SK-N-MC (cell line): ENCODE measurements at regions not wholly inside any gene's neighbourhood (a gene's known extent, or its start where the extent isn't known, plus 50 kb on each side); places are given as distances from the start of the nearest gene placed in this dataset.

Experiments
- EZH2 ChIP-seq: fragments of 200-600 bp; sonication (generic); IDR thresholded peaks from one replicate; pipeline ENCODE4 v1.6.1; 2017; ENCODE audit warnings: antibody characterized with exemption
- POLR2AphosphoS5 ChIP-seq: IDR thresholded peaks from 2 replicates; pipeline ENCODE4 v1.6.1; 2012; ENCODE audit warnings: mild to moderate bottlenecking, low read depth, low read length, borderline replicate concordance

DNA sequence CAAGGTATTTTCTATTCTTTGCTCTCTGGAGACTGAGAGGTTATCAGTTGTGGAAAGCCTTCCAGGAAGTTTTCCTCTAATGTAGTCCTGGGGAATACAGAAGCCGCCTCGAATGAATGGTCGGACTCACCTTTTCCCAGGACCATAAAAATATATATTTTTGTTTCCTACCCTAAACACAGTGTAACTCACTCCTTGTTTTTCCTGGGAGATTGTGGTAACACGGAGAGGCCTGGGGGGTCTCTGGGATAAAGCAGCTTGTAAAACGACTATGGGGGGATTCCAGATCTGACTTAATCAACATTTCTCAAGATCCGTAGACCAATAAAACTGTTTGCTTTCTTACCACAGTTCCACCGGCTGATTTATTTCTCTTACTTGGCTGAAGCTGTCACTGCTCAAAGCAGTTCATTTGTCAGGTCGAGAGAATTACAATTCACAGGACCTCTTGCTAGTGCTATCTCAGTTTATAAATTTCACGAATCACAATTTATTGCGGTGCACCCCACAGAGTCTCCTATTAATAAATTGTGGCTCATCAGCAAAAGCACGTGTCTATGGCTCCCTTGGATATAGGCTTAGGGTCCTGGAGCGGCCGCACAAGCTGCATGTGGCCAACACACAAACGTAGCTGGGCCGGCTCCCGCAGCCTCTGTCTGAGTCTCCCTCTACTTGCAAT is 176.3 kb upstream of the BMPER start:
- TF ChIP-seq EZH2 (no peak), POLR2AphosphoS5 (no peak)
